ENCODE measurements at regions not wholly inside any gene's neighbourhood (a gene's known extent, or its start where the extent isn't known, plus 50 kb on each side); places are given as distances from the start of the nearest gene placed in this dataset.

DNA sequence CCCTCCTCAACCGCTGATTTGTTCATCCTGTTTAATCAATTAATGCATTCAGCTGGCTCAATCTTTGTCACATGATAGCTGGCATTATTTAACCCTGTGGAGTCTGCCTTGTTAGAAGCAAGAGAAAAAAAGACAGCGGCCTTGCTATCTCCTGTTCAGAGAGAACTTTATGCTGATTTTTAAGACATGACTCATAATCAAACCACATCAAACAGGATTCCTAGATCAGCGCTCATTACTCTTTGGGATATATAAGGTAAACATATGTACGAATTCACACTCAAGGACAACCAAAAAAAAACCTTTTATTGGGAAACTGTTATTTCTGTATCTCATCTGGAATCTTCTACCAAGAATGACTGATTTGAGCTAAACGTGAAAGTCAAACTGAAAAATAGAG is 195.1 kb downstream of the C1D start:
- Histone ChIP-seq H3K4me1 (no peaks in the 10 kb centered on the region), H3K4me3 (no peak overlapping the region), H3K36me3 (no peaks in the 10 kb centered on the region), H3K9me3 (no peaks in the 10 kb centered on the region), H3K27ac (no peak overlapping the region), H3K27me3 (no peaks in the 10 kb centered on the region)
- TF ChIP-seq, protein P1, sequence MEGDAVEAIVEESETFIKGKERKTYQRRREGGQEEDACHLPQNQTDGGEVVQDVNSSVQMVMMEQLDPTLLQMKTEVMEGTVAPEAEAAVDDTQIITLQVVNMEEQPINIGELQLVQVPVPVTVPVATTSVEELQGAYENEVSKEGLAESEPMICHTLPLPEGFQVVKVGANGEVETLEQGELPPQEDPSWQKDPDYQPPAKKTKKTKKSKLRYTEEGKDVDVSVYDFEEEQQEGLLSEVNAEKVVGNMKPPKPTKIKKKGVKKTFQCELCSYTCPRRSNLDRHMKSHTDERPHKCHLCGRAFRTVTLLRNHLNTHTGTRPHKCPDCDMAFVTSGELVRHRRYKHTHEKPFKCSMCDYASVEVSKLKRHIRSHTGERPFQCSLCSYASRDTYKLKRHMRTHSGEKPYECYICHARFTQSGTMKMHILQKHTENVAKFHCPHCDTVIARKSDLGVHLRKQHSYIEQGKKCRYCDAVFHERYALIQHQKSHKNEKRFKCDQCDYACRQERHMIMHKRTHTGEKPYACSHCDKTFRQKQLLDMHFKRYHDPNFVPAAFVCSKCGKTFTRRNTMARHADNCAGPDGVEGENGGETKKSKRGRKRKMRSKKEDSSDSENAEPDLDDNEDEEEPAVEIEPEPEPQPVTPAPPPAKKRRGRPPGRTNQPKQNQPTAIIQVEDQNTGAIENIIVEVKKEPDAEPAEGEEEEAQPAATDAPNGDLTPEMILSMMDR (IDR thresholded peaks at IDR 0.05), result no peak
- no peak for TF ChIP-seq EP300 (IDR thresholded peaks at IDR 0.05)
- TF ChIP-seq POLR2A (IDR thresholded peaks at IDR 0.05), result no peak
- WGBS, 2 donors, result 48 to 50% methylated on average over 5 of the region's 5 CpGs
- DNase-seq (ENCODE audit: low spot score in 2 of 2), result no peak

DNA sequence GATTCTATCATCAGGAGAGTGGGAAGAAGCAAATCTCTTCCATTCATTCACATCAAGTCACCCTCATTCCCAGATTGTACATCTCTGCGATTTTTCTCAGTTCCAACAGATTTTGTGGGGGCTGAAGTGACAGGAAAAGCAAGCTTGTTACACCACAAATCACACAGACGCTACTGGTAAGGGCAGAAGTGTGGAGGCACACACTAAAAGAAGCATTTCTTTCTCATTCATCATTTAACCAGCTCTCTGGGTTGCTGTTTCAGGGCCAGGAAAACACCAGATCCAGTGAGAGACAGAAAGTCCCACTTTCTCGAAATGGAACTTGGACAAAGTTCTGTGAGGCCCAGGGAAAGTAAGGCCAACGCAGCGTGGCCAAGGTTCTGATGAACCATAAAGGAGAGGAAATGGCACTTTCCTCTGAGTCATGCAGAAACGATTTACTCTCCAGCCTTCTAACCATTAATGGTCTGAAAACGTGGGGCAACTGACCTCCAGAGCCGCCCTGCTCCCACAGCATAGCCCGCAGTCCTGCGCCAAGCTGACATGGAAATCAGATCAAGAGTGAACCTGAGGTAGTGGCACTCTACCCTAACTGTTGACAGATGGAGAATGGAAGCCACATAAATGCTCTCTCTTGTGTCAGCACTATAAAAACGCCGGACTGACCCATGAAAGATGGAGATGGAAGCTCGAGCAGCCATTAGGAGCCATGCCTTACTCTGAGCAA is 191.0 kb downstream of the C1D start:
- WGBS, 2 donors, result 51% methylated on average over 13 of the region's 13 CpGs
- H3K27me3 ChIP-seq, result no peaks in the 10 kb centered on the region
- no peaks in the 10 kb centered on the region for H3K36me3 ChIP-seq
- H3K4me3 ChIP-seq, result no peak overlapping the region
- DNase-seq (ENCODE audit: low spot score in 2 of 2), result no peak
- H3K4me1 ChIP-seq, result no peaks in the 10 kb centered on the region
- H3K9me3 ChIP-seq, result no peaks in the 10 kb centered on the region
- peak in 1 of 2 donors; percentile 20 for TF ChIP-seq EP300 (IDR thresholded peaks at IDR 0.05)
- no peak for TF ChIP-seq POLR2A (IDR thresholded peaks at IDR 0.05)
- TF ChIP-seq, protein P1 (IDR thresholded peaks at IDR 0.05), result no peak
- peak overlapping the region in 1 of 4 donors; percentile 6 for H3K27ac ChIP-seq

DNA sequence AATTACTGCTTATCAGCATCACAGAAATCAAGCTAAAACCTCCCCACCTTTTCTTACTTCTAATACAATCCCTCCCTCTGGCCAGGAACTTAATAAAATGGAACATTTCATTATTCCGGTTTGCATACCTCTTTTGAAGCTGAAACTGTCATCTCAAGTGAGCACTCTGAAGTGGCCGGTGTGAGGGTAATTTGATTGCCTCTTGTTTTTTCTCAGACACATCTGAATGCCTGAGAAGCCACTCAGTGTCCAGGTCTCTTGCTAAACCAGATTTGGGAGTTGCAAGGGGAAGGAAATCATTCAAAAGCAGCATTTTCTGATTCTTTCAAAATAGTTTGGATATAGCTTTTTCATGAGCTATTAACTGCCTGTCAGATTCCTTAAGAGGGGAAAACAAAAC is 190.3 kb downstream of the C1D start:
- H3K9me3 ChIP-seq, result no peaks in the 10 kb centered on the region
- no peaks in the 10 kb centered on the region for H3K27me3 ChIP-seq
- no peaks in the 10 kb centered on the region for H3K4me1 ChIP-seq
- no peak for TF ChIP-seq EP300 (IDR thresholded peaks at IDR 0.05)
- H3K36me3 ChIP-seq, result no peaks in the 10 kb centered on the region
- WGBS, 2 donors, result 70 to 77% methylated on average over 2 of the region's 2 CpGs
- no peak overlapping the region for H3K4me3 ChIP-seq
- no peak for DNase-seq (ENCODE audit: low spot score in 2 of 2)
- peak overlapping the region in 1 of 4 donors; percentile 6 for H3K27ac ChIP-seq

DNA sequence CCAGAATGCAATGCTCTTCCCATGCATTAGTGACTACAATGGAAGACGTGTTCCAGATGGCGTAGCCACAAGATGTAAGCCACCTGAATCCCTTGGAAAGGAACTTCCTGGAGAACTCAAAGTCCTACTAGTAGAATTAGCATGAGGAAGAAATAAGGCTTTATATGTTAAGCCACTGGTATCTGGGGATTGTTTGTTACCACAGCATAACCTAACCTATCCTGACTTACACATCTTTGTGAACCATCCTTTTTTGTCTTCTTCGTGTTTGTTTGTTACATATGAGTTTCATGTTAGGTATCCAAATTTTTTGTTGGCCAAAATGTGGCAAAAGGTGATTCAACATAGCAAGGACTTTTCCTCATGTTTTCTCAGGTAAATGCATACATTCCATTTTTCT is 188.9 kb downstream of the C1D start:
- H3K27ac ChIP-seq, result no peak overlapping the region
- WGBS, 2 donors, result 90 to 95% methylated on average over 3 of the region's 3 CpGs
- H3K36me3 ChIP-seq, result no peaks in the 10 kb centered on the region
- no peaks in the 10 kb centered on the region for H3K27me3 ChIP-seq
- no peaks in the 10 kb centered on the region for H3K9me3 ChIP-seq
- no peak for DNase-seq (ENCODE audit: low spot score in 2 of 2)
- TF ChIP-seq, protein P1 (IDR thresholded peaks at IDR 0.05), result no peak
- TF ChIP-seq EP300 (IDR thresholded peaks at IDR 0.05) (no peak), POLR2A (IDR thresholded peaks at IDR 0.05) (no peak)
- no peaks in the 10 kb centered on the region for H3K4me1 ChIP-seq
- H3K4me3 ChIP-seq, result no peak overlapping the region

DNA sequence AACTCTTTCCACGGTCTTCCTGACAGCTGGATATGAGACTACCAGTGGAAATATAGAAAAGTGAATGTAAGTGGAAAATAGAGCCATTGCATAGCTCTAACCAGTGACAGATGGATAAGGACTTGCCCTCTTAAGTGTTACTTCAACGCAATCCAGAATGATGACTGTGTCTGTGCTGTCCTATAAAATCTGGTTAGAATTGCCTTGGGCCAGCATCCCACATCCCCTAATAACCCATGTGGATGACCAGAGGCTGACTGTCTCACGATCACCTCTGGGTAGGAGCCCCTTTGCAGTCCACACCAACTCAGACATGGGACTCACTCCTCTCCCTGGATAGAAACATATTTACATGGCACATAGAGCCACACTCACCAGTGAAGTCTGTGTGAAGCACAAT is 186.6 kb downstream of the C1D start:
- Histone ChIP-seq H3K9me3 (no peaks in the 10 kb centered on the region), H3K27me3 (no peaks in the 10 kb centered on the region), H3K4me1 (peaks cover 0 to 7% (median 0%) of the 10 kb centered on the region in 4 donors), H3K27ac (no peak overlapping the region), H3K4me3 (no peak overlapping the region), H3K36me3 (no peaks in the 10 kb centered on the region)
- no peak for DNase-seq (ENCODE audit: low spot score in 2 of 2)
- no peak for TF ChIP-seq EP300 (IDR thresholded peaks at IDR 0.05)
- TF ChIP-seq, protein P1 (IDR thresholded peaks at IDR 0.05), result no peak
- no peak for TF ChIP-seq POLR2A (IDR thresholded peaks at IDR 0.05)
- WGBS, 2 donors, result 80 to 85% methylated on average over 3 of the region's 3 CpGs

Data from tibial nerve (tissue), 4 donors.